HepG2 (cell line): ENCODE measurements at regions not wholly inside any gene's neighbourhood (a gene's known extent, or its start where the extent isn't known, plus 50 kb on each side); places are given as distances from the start of the nearest gene placed in this dataset.

Experiments
- ATAC-seq: fragments of 200-7000 bp; cut with Tn5 transposase; 3 replicates; pipeline ENCODE4 v1.9.1; 2020; ENCODE audit warnings: mild to moderate bottlenecking, moderate library complexity
- BruUV-seq: library from RNA; stranded (reverse); fragments of 400-500 nt; replicated peaks from 2 replicates; lab custom pipeline; 2021; lab: Mats Ljungman, UMichigan
- CTCF ChIA-PET: fragments of 300-600 bp; formaldehyde crosslinking; extraction: SDS; loops from one replicate; lab custom pipeline; 2021; ENCODE audit warnings: low total read pairs, inconsistent platforms, low intra/inter-chr PET ratio; lab: Yijun Ruan, JAX
- POLR2A ChIA-PET: fragments of 350-600 bp; sonication (Branson Sonifier 250); formaldehyde crosslinking; loops from one replicate; lab custom pipeline; 2020; ENCODE audit warnings: antibody characterized with exemption, inconsistent platforms; lab: Yijun Ruan, JAX
- DNase-seq: peaks from one replicate; pipeline ENCODE4 v3.0.0-alpha.2; 2015; ENCODE audit warnings: low spot score
- FAIRE-seq: peaks from 3 replicates; lab custom pipeline; 2011; peaks lifted over from hg19 to GRCh38; lab: Jason Lieb, UNC
- H2AFZ ChIP-seq: one replicate; pipeline ENCODE4 v1.6.1; 2011; ENCODE audit warnings: low read length, inconsistent platforms
- H3K27ac ChIP-seq: fragments of 300-600 bp; 3 replicates; pipeline ENCODE4 v1.8.0; 2011; ENCODE audit warnings: mixed run types, mild to moderate bottlenecking, mixed read lengths, low read length, inconsistent platforms; ENCODE audit not compliant: insufficient read depth; ENCODE audit errors: extremely low read length
- H3K27me3 ChIP-seq, 2 experiments: fragments of 200-600 bp in 1 of 2; 2 replicates in 1 of 2; 3 replicates in 1 of 2; pipeline versions ENCODE4 v1.6.0 to v1.8.0; 2011; ENCODE audit warnings: low read length in 2 of 2, mild to moderate bottlenecking in 2 of 2, moderate library complexity in 2 of 2, inconsistent platforms in 1 of 2; ENCODE audit not compliant: insufficient read depth in 2 of 2, control insufficient read depth in 1 of 2
- H3K36me3 ChIP-seq, 2 experiments: fragments of 200-600 bp in 1 of 2; replicated peaks in 1 of 2; 2 replicates in 1 of 2; 3 replicates in 1 of 2; pipeline versions ENCODE4 v1.5.1 to v1.8.0; 2011; ENCODE audit warnings: low read length in 2 of 2, inconsistent platforms in 1 of 2; ENCODE audit not compliant: insufficient read depth in 2 of 2, control insufficient read depth in 1 of 2
- H3K4me1 ChIP-seq: 2 replicates; pipeline ENCODE4 v1.5.1; 2012; ENCODE audit warnings: low read length, inconsistent platforms; ENCODE audit not compliant: insufficient read depth
- H3K4me2 ChIP-seq: 2 replicates; pipeline ENCODE4 v1.6.0; 2011; ENCODE audit warnings: low read depth, low read length, inconsistent platforms
- H3K4me3 ChIP-seq, 3 experiments: fragments of 200-600 bp in 1 of 3; sonication (generic), shearing (Covaris generic) in 1 of 3; replicated peaks in 1 of 3; 2 replicates each; pipeline ENCODE4 v1.5.1; 2011 to 2016; ENCODE audit warnings: low read length in 3 of 3, inconsistent platforms in 2 of 3, low read depth in 2 of 3, mild to moderate bottlenecking in 2 of 3, control low read depth in 1 of 3, mixed read lengths in 1 of 3; ENCODE audit not compliant: insufficient read depth in 1 of 3
- H3K79me2 ChIP-seq: one replicate; pipeline ENCODE4 v1.6.1; 2011; ENCODE audit warnings: low read length, inconsistent platforms; ENCODE audit not compliant: insufficient read depth
- H3K9ac ChIP-seq: 2 replicates; pipeline ENCODE4 v1.6.0; 2011; ENCODE audit warnings: mild to moderate bottlenecking, low read depth, low read length, inconsistent platforms; ENCODE audit not compliant: insufficient read depth
- H3K9me3 ChIP-seq: 2 replicates; pipeline ENCODE4 v1.5.1; 2012; ENCODE audit warnings: mild to moderate bottlenecking, low read length
- H4K20me1 ChIP-seq: 2 replicates; pipeline ENCODE4 v1.6.0; 2011; ENCODE audit warnings: inconsistent platforms, mild to moderate bottlenecking, low read length, moderate library complexity; ENCODE audit not compliant: insufficient read depth
- ATM ChIP-seq: fragments of 450-650 bp; IDR thresholded peaks from 2 replicates; pipeline ENCODE4 v1.7.1; 2017; ENCODE audit warnings: mild to moderate bottlenecking, borderline replicate concordance
- CBFB ChIP-seq: sonication (generic); formaldehyde crosslinking; IDR thresholded peaks from 2 replicates; pipeline ENCODE4 v1.4.0; 2020; ENCODE audit warnings: missing genetic modification reagents
- GLI4 ChIP-seq: sonication (generic); formaldehyde crosslinking; IDR thresholded peaks from 2 replicates; pipeline ENCODE4 v1.5.1; 2020; ENCODE audit warnings: missing genetic modification reagents, mild to moderate bottlenecking, moderate library complexity, borderline replicate concordance
- GTF3A ChIP-seq: sonication (generic); formaldehyde crosslinking; conservative IDR thresholded peaks from 2 replicates; pipeline ENCODE4 v1.4.0; 2020; ENCODE audit warnings: mild to moderate bottlenecking, missing genetic modification reagents
- MATR3 ChIP-seq: sonication (generic); formaldehyde crosslinking; IDR thresholded peaks from 2 replicates; pipeline ENCODE4 v1.4.0; 2020; ENCODE audit warnings: missing genetic modification reagents
- MTA1 ChIP-seq: sonication (generic); formaldehyde crosslinking; IDR thresholded peaks from 2 replicates; pipeline ENCODE4 v1.4.0; 2020; ENCODE audit warnings: missing genetic modification reagents, mild to moderate bottlenecking, borderline replicate concordance
- PAWR ChIP-seq: sonication (generic); formaldehyde crosslinking; IDR thresholded peaks from 2 replicates; pipeline ENCODE4 v1.4.0; 2020; ENCODE audit warnings: missing genetic modification reagents, mild to moderate bottlenecking, borderline replicate concordance
- THAP9 ChIP-seq: sonication (generic); formaldehyde crosslinking; IDR thresholded peaks from 2 replicates; pipeline ENCODE4; 2020; ENCODE audit warnings: missing genetic modification reagents, mild to moderate bottlenecking, borderline replicate concordance
- ZNF432 ChIP-seq: sonication (generic); formaldehyde crosslinking; IDR thresholded peaks from 2 replicates; pipeline ENCODE4 v1.5.0; 2020; ENCODE audit warnings: missing genetic modification reagents, mild to moderate bottlenecking, borderline replicate concordance
- ZNF451 ChIP-seq: sonication (generic); formaldehyde crosslinking; IDR thresholded peaks from 2 replicates; pipeline ENCODE4 v1.5.0; 2020; ENCODE audit warnings: mild to moderate bottlenecking, missing genetic modification reagents
- ZNF792 ChIP-seq: IDR thresholded peaks from 2 replicates; pipeline ENCODE4 v1.6.1; 2016
- WGBS: methylation state at CpG from one replicate; pipeline ENCODE4 v1.1.6; 2017; ENCODE audit warnings: low lambda C conversion rate; 5-methylcytosine and 5-hydroxymethylcytosine counted together
- in situ Hi-C: cut with HindIII; loops from 2 replicates; pipeline ENCODE4 v1.10.0; 2017; ENCODE audit warnings: low pct_unique_long_range_greater_than_20kb; ENCODE audit not compliant: extremely low pct_ligation_motif_present
- intact Hi-C: fragments of 100-400 bp; cut with micrococcal nuclease; formaldehyde crosslinking; loops from one replicate; pipeline ENCODE4 v1.10.0; 2022; ENCODE audit not compliant: unreplicated experiment
- TF ChIP-seq, protein P1 (sequence below): sonication (generic); formaldehyde crosslinking; IDR thresholded peaks from 2 replicates; pipeline ENCODE4 v1.8.0; 2022; ENCODE audit warnings: missing genetic modification reagents, low read depth, mild to moderate bottlenecking, borderline replicate concordance
- TF ChIP-seq, protein P2 (sequence below): sonication (generic); formaldehyde crosslinking; conservative IDR thresholded peaks from 2 replicates; pipeline ENCODE4 v1.8.0; 2022; ENCODE audit warnings: low read depth, missing genetic modification reagents

GRCh38 chr20:39462416-39462945, 500.3 kb downstream of the DHX35 start:
- no peak for FAIRE-seq
- no peaks in the 10 kb centered on the region for H3K27me3 ChIP-seq
- DNase-seq = no peak
- H3K79me2 ChIP-seq = no peaks in the 10 kb centered on the region
- H4K20me1 ChIP-seq = no peaks in the 10 kb centered on the region
- in situ Hi-C loops = no loop called here
- no peaks in the 10 kb centered on the region for H3K36me3 ChIP-seq
- no peaks in the 10 kb centered on the region for H3K4me1 ChIP-seq
- no TSS peak for BruUV-seq
- peaks cover 16% of the 10 kb centered on the region; the same call in 1 of the 2 replicates for H3K9me3 ChIP-seq
- TF ChIP-seq MTA1 (CRISPR knock-in tag) (no peak), MATR3 (no peak), PAWR (no peak), ZNF451 (CRISPR knock-in tag) (no peak), THAP9 (CRISPR knock-in tag) (no peak), CBFB (no peak), ATM (no peak), ZNF432 (CRISPR knock-in tag) (no peak), ZNF792 (CRISPR knock-in tag) (no peak), GTF3A (CRISPR knock-in tag) (no peak), GLI4 (CRISPR knock-in tag) (no peak)
- TF ChIP-seq, protein P1, sequence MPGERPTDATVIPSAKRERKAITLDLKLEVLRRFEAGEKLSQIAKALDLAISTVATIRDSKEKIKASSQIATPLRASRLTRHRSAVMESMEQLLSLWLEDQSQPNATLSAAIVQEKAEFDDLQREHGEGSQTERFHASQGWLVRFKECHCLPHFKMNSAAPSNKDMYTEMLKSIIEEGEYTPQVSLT (CRISPR knock-in tag) = no peak
- TF ChIP-seq, protein P2, sequence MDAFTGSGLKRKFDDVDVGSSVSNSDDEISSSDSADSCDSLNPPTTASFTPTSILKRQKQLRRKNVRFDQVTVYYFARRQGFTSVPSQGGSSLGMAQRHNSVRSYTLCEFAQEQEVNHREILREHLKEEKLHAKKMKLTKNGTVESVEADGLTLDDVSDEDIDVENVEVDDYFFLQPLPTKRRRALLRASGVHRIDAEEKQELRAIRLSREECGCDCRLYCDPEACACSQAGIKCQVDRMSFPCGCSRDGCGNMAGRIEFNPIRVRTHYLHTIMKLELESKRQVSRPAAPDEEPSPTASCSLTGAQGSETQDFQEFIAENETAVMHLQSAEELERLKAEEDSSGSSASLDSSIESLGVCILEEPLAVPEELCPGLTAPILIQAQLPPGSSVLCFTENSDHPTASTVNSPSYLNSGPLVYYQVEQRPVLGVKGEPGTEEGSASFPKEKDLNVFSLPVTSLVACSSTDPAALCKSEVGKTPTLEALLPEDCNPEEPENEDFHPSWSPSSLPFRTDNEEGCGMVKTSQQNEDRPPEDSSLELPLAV (CRISPR knock-in tag) = no peak
- TF ChIP-seq, all 625 proteins: peak for 0
- intact Hi-C loops = no loop called here
- under 1% methylated on average over 5 of the region's 5 CpGs for WGBS
- Histone ChIP-seq H3K9ac (no peak overlapping the region), H3K27ac (no peak overlapping the region), H3K4me3 (no peak overlapping the region), H2AFZ (no peak overlapping the region), H3K4me2 (no peak overlapping the region)
- ChIA-PET POLR2A (no interaction called here), CTCF (no interaction called here)
- no peak for ATAC-seq
